ENCODE measurements at regions not wholly inside any gene's neighbourhood (a gene's known extent, or its start where the extent isn't known, plus 50 kb on each side); places are given as distances from the start of the nearest gene placed in this dataset.
"Not testable (repeated sequence)": the region's sequence is repeated elsewhere in the genome, so short reads cannot be mapped to it uniquely, and the experiment has no call there.

- WGBS: 72% methylated on average over 4 of the region's 4 CpGs
- not testable (repeated sequence) for H3K4me3 ChIP-seq (ENCODE audit: low read depth in 1 of 3, low read length in 3 of 3); H3K36me3 ChIP-seq (ENCODE audit: control insufficient read depth in 4 of 4, insufficient read depth in 3 of 4, low read depth in 1 of 4, low read length in 3 of 4); H3K27me3 ChIP-seq (ENCODE audit: control insufficient read depth in 4 of 4, insufficient read depth in 4 of 4, low read length in 3 of 4); H3K9ac ChIP-seq (ENCODE audit: low read depth in 1 of 2, low read length in 2 of 2); H3K9me3 ChIP-seq (ENCODE audit: control insufficient read depth in 4 of 4, low read length in 3 of 4); DNase-seq (ENCODE audit: low spot score); H3K4me1 ChIP-seq (ENCODE audit: control insufficient read depth in 4 of 4, insufficient read depth in 4 of 4, low read length in 3 of 4); H3K27ac ChIP-seq (ENCODE audit: low read depth in 1 of 2, low read length in 2 of 2)
Measured at GRCh38 chr4:103412646-103413045, 214.5 kb upstream of the CENPE start.

- Histone ChIP-seq H3K36me3 (ENCODE audit: control insufficient read depth in 4 of 4, insufficient read depth in 3 of 4, low read depth in 1 of 4, low read length in 3 of 4) (no peaks in the 10 kb centered on the region), H3K4me3 (ENCODE audit: low read depth in 1 of 3, low read length in 3 of 3) (no peak overlapping the region), H3K9me3 (ENCODE audit: control insufficient read depth in 4 of 4, low read length in 3 of 4) (no peaks in the 10 kb centered on the region), H3K4me1 (ENCODE audit: control insufficient read depth in 4 of 4, insufficient read depth in 4 of 4, low read length in 3 of 4) (no peaks in the 10 kb centered on the region), H3K9ac (ENCODE audit: low read depth in 1 of 2, low read length in 2 of 2) (no peak overlapping the region), H3K27me3 (ENCODE audit: control insufficient read depth in 4 of 4, insufficient read depth in 4 of 4, low read length in 3 of 4) (no peaks in the 10 kb centered on the region), H3K27ac (ENCODE audit: low read depth in 1 of 2, low read length in 2 of 2) (no peak overlapping the region)
- no peak for TF ChIP-seq FOXA2 (IDR thresholded peaks at IDR 0.05)
- TF ChIP-seq YY1 (IDR thresholded peaks at IDR 0.05): no peak
- TF ChIP-seq FOXA1 (IDR thresholded peaks at IDR 0.05): no peak
- no peak for TF ChIP-seq HNF4A (conservative IDR thresholded peaks at IDR 0.05)
- no peak for TF ChIP-seq JUND (IDR thresholded peaks at IDR 0.05)
- TF ChIP-seq MAX (IDR thresholded peaks at IDR 0.05): no peak
- TF ChIP-seq HNF4G (IDR thresholded peaks at IDR 0.05): no peak
- TF ChIP-seq, protein P1, sequence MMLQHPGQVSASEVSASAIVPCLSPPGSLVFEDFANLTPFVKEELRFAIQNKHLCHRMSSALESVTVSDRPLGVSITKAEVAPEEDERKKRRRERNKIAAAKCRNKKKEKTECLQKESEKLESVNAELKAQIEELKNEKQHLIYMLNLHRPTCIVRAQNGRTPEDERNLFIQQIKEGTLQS (IDR thresholded peaks at IDR 0.05): no peak
- DNase-seq (ENCODE audit: low spot score): no peak
- 91% methylated on average over 3 of the region's 3 CpGs for WGBS
Measured at GRCh38 chr4:103410386-103410785, 212.2 kb upstream of the CENPE start.

DNA sequence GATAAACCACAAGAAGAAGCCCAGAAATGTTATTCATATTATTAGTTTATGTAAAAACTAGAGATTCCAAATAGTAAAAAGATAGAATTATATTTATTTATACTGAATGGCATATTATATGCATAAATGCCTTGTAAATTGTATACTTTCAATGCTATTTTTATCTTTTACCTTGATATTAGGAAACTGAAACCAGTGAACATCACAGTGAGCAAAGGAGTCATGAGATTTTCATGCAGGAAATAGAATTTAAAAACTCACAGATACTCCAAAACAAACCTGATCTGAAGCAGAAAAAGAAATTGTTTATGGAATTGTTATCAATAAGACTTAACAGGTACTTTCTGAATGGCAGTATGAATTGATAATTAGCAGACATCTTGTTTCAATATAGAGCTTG, 207.3 kb upstream of the CENPE start:
- Histone ChIP-seq H3K27ac (ENCODE audit: low read depth in 1 of 2, low read length in 2 of 2) (no peak overlapping the region), H3K4me3 (ENCODE audit: low read depth in 1 of 3, low read length in 3 of 3) (no peak overlapping the region), H3K4me1 (ENCODE audit: control insufficient read depth in 4 of 4, insufficient read depth in 4 of 4, low read length in 3 of 4) (peaks cover 0 to 4% (median 0%) of the 10 kb centered on the region in 4 donors), H3K36me3 (ENCODE audit: control insufficient read depth in 4 of 4, insufficient read depth in 3 of 4, low read depth in 1 of 4, low read length in 3 of 4) (no peaks in the 10 kb centered on the region), H3K27me3 (ENCODE audit: control insufficient read depth in 4 of 4, insufficient read depth in 4 of 4, low read length in 3 of 4) (no peaks in the 10 kb centered on the region), H3K9me3 (ENCODE audit: control insufficient read depth in 4 of 4, low read length in 3 of 4) (no peaks in the 10 kb centered on the region), H3K9ac (ENCODE audit: low read depth in 1 of 2, low read length in 2 of 2) (no peak overlapping the region)
- DNase-seq (ENCODE audit: low spot score): no peak
- TF ChIP-seq NR2F2 (IDR thresholded peaks at IDR 0.05) (no peak), HNF4A (conservative IDR thresholded peaks at IDR 0.05) (no peak), RXRA (IDR thresholded peaks at IDR 0.05) (no peak), GABPA (IDR thresholded peaks at IDR 0.05 in 1 of 2, conservative IDR thresholded peaks at IDR 0.05 in 1 of 2) (no peak), REST (IDR thresholded peaks at IDR 0.05) (no peak), FOXA2 (IDR thresholded peaks at IDR 0.05) (no peak), HNF4G (IDR thresholded peaks at IDR 0.05) (no peak), YY1 (IDR thresholded peaks at IDR 0.05) (no peak), SP1 (IDR thresholded peaks at IDR 0.05) (no peak), FOXA1 (IDR thresholded peaks at IDR 0.05) (no peak), TAF1 (conservative IDR thresholded peaks at IDR 0.05) (no peak), RAD21 (IDR thresholded peaks at IDR 0.05) (no peak), JUND (IDR thresholded peaks at IDR 0.05) (no peak)
- TF ChIP-seq, protein P2, sequence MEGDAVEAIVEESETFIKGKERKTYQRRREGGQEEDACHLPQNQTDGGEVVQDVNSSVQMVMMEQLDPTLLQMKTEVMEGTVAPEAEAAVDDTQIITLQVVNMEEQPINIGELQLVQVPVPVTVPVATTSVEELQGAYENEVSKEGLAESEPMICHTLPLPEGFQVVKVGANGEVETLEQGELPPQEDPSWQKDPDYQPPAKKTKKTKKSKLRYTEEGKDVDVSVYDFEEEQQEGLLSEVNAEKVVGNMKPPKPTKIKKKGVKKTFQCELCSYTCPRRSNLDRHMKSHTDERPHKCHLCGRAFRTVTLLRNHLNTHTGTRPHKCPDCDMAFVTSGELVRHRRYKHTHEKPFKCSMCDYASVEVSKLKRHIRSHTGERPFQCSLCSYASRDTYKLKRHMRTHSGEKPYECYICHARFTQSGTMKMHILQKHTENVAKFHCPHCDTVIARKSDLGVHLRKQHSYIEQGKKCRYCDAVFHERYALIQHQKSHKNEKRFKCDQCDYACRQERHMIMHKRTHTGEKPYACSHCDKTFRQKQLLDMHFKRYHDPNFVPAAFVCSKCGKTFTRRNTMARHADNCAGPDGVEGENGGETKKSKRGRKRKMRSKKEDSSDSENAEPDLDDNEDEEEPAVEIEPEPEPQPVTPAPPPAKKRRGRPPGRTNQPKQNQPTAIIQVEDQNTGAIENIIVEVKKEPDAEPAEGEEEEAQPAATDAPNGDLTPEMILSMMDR (IDR thresholded peaks at IDR 0.05; ENCODE audit: low read depth, low read length, missing input control): no peak
- TF ChIP-seq, protein P1 (IDR thresholded peaks at IDR 0.05): no peak

Data from liver (tissue), 8 donors.